Osteoblast (primary cell): ENCODE measurements at regions not wholly inside any gene's neighbourhood (a gene's known extent, or its start where the extent isn't known, plus 50 kb on each side); places are given as distances from the start of the nearest gene placed in this dataset.

ENCODE experiments used
- DNase-seq: peaks from one replicate; pipeline ENCODE4 v3.0.0; 2011; ENCODE audit warnings: low spot score, mixed read lengths; ENCODE audit not compliant: insufficient read length; ENCODE audit errors: missing footprints
- H2AFZ ChIP-seq: 2 replicates; pipeline ENCODE4 v1.6.0; 2011; ENCODE audit warnings: mild to moderate bottlenecking, low read length
- H3K27ac ChIP-seq: 2 replicates; pipeline ENCODE4 v1.5.1; 2011; ENCODE audit warnings: mild to moderate bottlenecking, low read depth, low read length, moderate library complexity
- H3K27me3 ChIP-seq: 2 replicates; pipeline ENCODE4 v1.6.0; 2012; ENCODE audit warnings: mild to moderate bottlenecking, control low read depth, inconsistent platforms, low read length, moderate library complexity; ENCODE audit not compliant: insufficient read depth
- H3K36me3 ChIP-seq: 2 replicates; pipeline ENCODE4 v1.5.1; 2011; ENCODE audit warnings: mild to moderate bottlenecking, low read length, control low read depth, moderate library complexity; ENCODE audit not compliant: insufficient read depth
- H3K4me1 ChIP-seq: 2 replicates; pipeline ENCODE4 v1.5.1; 2011; ENCODE audit warnings: mild to moderate bottlenecking, low read length, control low read depth, moderate library complexity; ENCODE audit not compliant: insufficient read depth
- H3K4me2 ChIP-seq: 2 replicates; pipeline ENCODE4 v1.6.0; 2011; ENCODE audit warnings: mild to moderate bottlenecking, low read length; ENCODE audit not compliant: insufficient read depth
- H3K4me3 ChIP-seq: fragments of 200-600 bp; sonication (generic); 3 replicates; pipeline ENCODE4 v1.5.1; 2012; ENCODE audit warnings: mild to moderate bottlenecking, low read length, inconsistent platforms; ENCODE audit not compliant: insufficient read depth
- H3K79me2 ChIP-seq: 2 replicates; pipeline ENCODE4 v1.6.0; 2012; ENCODE audit warnings: mild to moderate bottlenecking, low read length, control low read depth, inconsistent platforms; ENCODE audit not compliant: insufficient read depth
- H3K9me3 ChIP-seq: 2 replicates; pipeline ENCODE4 v1.5.1; 2011; ENCODE audit warnings: low read depth, low read length, control low read depth
- H4K20me1 ChIP-seq: 2 replicates; pipeline ENCODE4 v1.6.0; 2012; ENCODE audit warnings: mild to moderate bottlenecking, low read length, control low read depth; ENCODE audit not compliant: insufficient read depth
- TF ChIP-seq, protein P1 (sequence below): IDR thresholded peaks from 2 replicates; pipeline ENCODE4 v1.5.1; 2011; ENCODE audit warnings: mild to moderate bottlenecking, low read depth, low read length, moderate library complexity; ENCODE audit errors: extremely low read depth

DNA sequence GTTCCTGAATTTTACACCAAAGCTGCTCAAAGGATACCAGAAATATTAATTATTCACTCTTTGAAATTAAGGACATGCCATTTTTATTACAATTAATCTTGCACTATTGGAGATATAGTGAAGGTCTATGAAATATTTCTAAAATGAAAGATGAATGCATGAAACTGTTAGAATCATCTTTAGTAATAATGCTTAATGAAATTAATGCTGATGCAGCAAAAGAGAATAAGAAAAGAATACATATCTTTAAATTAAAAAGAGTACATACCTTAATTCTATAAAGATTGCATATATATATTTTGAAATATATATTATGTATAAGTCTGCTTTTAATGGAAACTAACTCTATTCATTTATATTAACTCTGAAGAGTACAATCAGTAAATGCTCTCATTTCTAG is 236.0 kb downstream of the ALX1 start:
- TF ChIP-seq, protein P1, sequence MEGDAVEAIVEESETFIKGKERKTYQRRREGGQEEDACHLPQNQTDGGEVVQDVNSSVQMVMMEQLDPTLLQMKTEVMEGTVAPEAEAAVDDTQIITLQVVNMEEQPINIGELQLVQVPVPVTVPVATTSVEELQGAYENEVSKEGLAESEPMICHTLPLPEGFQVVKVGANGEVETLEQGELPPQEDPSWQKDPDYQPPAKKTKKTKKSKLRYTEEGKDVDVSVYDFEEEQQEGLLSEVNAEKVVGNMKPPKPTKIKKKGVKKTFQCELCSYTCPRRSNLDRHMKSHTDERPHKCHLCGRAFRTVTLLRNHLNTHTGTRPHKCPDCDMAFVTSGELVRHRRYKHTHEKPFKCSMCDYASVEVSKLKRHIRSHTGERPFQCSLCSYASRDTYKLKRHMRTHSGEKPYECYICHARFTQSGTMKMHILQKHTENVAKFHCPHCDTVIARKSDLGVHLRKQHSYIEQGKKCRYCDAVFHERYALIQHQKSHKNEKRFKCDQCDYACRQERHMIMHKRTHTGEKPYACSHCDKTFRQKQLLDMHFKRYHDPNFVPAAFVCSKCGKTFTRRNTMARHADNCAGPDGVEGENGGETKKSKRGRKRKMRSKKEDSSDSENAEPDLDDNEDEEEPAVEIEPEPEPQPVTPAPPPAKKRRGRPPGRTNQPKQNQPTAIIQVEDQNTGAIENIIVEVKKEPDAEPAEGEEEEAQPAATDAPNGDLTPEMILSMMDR: no peak
- no peak for DNase-seq
- Histone ChIP-seq H3K79me2 (no peaks in the 10 kb centered on the region), H3K27ac (no peak overlapping the region), H3K4me2 (no peak overlapping the region), H3K4me3 (no peak overlapping the region), H3K4me1 (no peaks in the 10 kb centered on the region), H3K27me3 (no peaks in the 10 kb centered on the region), H2AFZ (no peak overlapping the region), H4K20me1 (no peaks in the 10 kb centered on the region), H3K9me3 (no peaks in the 10 kb centered on the region), H3K36me3 (no peaks in the 10 kb centered on the region)

GRCh38 chr12:85516667-85517325 is 236.8 kb downstream of the ALX1 start:
- H4K20me1 ChIP-seq: no peaks in the 10 kb centered on the region
- no peaks in the 10 kb centered on the region for H3K79me2 ChIP-seq
- no peak overlapping the region for H3K27ac ChIP-seq
- no peak for DNase-seq
- H2AFZ ChIP-seq: no peak overlapping the region
- no peaks in the 10 kb centered on the region for H3K36me3 ChIP-seq
- no peaks in the 10 kb centered on the region for H3K4me1 ChIP-seq
- H3K9me3 ChIP-seq: no peaks in the 10 kb centered on the region
- no peak overlapping the region for H3K4me3 ChIP-seq
- no peaks in the 10 kb centered on the region for H3K27me3 ChIP-seq
- TF ChIP-seq, protein P1: no peak
- H3K4me2 ChIP-seq: no peak overlapping the region

DNA sequence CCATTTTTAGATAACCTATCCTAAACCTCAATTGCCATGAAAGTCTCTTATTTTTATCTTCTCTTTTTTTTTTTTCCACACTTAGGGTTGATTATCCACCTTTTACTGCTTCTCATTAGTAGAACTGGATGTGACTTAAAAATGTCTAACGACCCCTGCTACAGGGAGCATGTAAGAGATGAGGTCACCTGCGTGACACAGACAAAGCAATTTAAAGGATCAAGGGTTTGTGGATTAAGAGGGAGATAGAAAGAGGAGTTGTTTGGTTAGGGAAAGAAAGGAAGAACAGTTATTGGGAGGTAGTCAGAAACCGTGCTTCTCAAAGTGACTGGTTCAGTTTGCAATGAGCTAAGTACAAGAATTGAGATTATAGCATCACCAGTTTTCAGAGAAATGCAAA is 239.1 kb downstream of the ALX1 start:
- H3K79me2 ChIP-seq: no peaks in the 10 kb centered on the region
- H2AFZ ChIP-seq: no peak overlapping the region
- no peak overlapping the region for H3K27ac ChIP-seq
- no peaks in the 10 kb centered on the region for H3K36me3 ChIP-seq
- H3K4me1 ChIP-seq: no peaks in the 10 kb centered on the region
- H3K4me3 ChIP-seq: no peak overlapping the region
- H3K9me3 ChIP-seq: no peaks in the 10 kb centered on the region
- no peak overlapping the region for H3K4me2 ChIP-seq
- H4K20me1 ChIP-seq: no peaks in the 10 kb centered on the region
- no peaks in the 10 kb centered on the region for H3K27me3 ChIP-seq
- TF ChIP-seq, protein P1: no peak
- DNase-seq: no peak

- H3K9me3 ChIP-seq: no peaks in the 10 kb centered on the region
- no peak overlapping the region for H3K4me3 ChIP-seq
- no peak overlapping the region for H3K27ac ChIP-seq
- DNase-seq: no peak
- no peaks in the 10 kb centered on the region for H3K79me2 ChIP-seq
- no peak overlapping the region for H2AFZ ChIP-seq
- H3K36me3 ChIP-seq: no peaks in the 10 kb centered on the region
- no peaks in the 10 kb centered on the region for H3K4me1 ChIP-seq
- no peaks in the 10 kb centered on the region for H4K20me1 ChIP-seq
- TF ChIP-seq, protein P1: no peak
- no peaks in the 10 kb centered on the region for H3K27me3 ChIP-seq
- H3K4me2 ChIP-seq: no peak overlapping the region
These were observed 243.2 kb downstream of the ALX1 start for GRCh38 chr12:85523197-85523596.
